GM12874 (cell line): ENCODE measurements at regions not wholly inside any gene's neighbourhood (a gene's known extent, or its start where the extent isn't known, plus 50 kb on each side); places are given as distances from the start of the nearest gene placed in this dataset.

Experiments used
- CTCF ChIP-seq: IDR thresholded peaks from 2 replicates; pipeline ENCODE4 v1.5.1; 2011; ENCODE audit warnings: low read depth, mild to moderate bottlenecking, control low read depth, low read length, moderate library complexity; ENCODE audit not compliant: insufficient read depth

GRCh38 chr2:120461092-120461491 is 115.2 kb downstream of the INHBB start:
- TF ChIP-seq CTCF: no peak

DNA sequence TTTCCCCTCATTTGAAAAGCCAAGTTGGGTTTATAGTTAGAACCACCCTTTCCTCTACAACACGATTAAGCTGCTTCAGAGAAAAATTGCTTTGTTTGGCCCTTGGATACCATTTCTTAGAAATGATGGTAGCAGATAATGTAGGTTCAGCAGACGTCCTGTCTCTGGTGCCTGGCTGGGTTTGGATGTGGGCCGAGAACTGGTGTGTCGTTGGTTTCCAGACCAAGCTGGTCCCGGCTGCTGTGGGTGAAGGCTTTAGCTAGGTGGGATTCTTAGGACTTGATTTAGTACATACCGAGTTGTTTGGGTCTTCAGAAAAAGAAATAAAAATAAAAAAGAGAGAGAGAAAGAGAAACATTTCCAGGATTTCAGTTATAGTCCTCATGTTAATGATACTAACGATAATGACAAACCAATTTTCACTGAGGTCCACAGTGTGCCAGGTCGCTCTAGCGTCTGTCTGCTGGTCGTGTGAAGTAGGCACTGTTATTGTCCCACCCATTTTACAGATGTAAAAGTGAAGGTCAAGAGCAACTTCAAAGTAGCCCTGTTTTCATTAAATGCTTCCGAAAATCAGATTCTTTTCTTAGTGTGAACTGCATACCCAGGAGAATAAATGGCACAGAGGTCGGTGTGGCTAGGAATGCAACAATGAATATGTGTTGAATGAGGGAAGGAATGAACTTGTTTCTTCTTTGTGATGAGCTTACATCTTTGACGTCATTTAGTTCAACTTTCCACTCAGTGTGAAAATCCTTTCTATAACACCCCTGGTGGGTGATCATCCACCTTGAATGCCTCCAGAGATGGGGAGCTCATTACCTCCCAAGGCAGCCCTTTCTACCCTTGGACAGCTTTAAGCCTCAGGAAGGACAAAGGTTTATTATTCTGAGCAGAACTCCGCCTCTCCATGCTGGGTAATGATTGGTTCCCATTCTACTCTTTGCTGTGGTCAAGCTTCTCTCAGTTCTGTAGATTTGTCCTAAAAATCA is 115.9 kb downstream of the INHBB start:
- TF ChIP-seq CTCF: no peak

DNA sequence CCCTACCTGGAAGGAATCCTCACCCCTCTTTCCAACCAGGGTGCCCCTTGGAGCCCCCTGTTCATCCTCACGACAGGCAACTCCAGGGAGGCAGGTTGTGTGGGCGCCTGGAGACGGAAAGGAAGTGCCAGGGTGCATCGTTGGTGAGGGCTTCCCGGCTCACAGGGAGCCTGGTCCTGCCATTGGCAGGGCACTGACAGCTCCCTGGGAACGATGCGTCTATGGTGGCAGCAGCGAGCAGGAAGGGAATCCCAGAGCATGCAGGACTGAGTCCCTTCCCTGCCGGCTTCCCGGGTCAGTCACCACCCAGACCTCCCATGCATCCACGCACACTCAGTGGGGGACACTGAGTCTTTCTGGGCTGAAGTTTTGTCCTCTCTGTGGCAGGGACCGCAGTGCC is 117.6 kb downstream of the INHBB start:
- no peak for TF ChIP-seq CTCF

- no peak for TF ChIP-seq CTCF
Observed at GRCh38 chr2:120463996-120464395, 118.1 kb downstream of the INHBB start.

DNA sequence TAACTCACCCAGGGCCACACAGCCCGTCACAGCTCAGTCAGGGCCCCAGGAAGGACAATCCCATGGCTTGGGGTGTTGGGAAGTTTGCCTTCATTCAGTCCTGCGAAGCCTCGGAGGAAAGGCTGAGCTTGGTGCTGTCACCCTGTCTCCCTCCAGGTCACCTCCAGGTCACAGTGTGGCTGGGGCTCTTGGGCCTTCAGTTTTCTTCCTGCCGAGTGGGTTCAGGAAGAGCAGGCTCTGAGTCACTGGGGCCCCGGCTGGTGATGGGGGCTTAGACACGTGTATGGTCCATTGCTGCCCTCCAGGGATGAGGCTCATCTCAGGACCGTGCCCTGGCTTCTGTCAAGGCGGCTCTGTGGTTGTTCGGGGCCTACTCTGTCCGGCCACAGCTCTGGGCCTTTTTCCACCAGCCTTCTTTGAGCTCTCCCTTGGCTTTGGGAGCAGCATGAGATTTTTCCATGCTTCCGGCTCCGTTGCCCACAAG is 118.6 kb downstream of the INHBB start:
- TF ChIP-seq CTCF: no peak

DNA sequence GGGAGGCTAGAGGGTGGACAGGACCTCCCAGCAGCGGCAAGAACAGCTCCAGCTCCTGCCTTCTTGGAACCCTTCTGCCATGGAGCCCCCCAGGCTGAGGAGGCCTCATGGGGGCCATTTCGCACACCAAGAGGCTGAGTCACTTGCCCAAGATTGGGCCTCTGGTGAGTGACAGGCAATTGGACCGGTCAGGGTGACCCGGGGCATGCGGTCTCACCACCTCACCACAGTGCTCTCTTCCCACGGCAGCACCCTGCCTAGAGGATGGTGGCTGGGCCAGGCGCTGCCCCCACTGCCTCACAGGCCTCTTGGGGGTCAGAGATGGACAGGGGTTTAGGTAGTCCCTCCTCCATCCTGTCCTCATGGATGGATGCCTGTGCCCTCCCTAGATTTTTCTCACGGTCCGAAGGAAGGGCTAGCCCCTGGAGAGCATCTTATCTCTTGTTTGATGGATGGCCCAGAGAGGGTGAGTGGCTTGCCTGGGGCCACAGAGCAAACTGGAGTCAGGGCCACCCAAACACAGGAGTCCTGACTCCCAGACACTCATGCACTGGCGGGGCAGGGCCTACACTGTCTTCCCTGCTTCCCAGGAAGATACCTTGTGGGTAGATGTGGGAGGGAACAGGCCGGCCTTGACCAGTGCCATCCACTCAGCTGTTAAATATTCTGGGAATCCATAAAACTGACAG is 119.2 kb downstream of the INHBB start:
- TF ChIP-seq CTCF: no peak

DNA sequence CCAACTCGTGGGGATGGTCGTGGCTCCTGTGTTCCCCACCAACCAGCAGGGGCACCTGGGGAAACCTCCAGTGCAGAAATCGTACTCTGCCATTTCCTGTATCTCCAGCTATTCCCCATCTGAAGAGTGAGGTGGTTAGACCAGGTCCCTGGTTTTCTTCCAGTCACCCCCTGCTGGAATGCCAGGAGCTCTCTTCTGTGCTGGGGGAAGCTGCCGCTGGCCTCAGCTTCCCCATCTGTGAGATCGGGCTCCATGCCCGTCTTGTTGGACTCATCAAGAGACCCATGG is 119.7 kb downstream of the INHBB start:
- no peak for TF ChIP-seq CTCF
